RCC 7860 (cell line): ENCODE measurements at regions not wholly inside any gene's neighbourhood (a gene's known extent, or its start where the extent isn't known, plus 50 kb on each side); places are given as distances from the start of the nearest gene placed in this dataset.
A peak's percentile ranks its signal among the peaks of the same experiment; 100 is the strongest.
"Not testable (repeated sequence)": the region's sequence is repeated elsewhere in the genome, so short reads cannot be mapped to it uniquely, and the experiment has no call there.

ENCODE experiments used
- DNase-seq: peaks from one replicate; pipeline ENCODE4 v3.0.0-alpha.2; 2015; ENCODE audit warnings: low spot score
- FAIRE-seq: peaks from 2 replicates; lab custom pipeline; 2012; peaks lifted over from hg19 to GRCh38; lab: Jason Lieb, UNC

DNA sequence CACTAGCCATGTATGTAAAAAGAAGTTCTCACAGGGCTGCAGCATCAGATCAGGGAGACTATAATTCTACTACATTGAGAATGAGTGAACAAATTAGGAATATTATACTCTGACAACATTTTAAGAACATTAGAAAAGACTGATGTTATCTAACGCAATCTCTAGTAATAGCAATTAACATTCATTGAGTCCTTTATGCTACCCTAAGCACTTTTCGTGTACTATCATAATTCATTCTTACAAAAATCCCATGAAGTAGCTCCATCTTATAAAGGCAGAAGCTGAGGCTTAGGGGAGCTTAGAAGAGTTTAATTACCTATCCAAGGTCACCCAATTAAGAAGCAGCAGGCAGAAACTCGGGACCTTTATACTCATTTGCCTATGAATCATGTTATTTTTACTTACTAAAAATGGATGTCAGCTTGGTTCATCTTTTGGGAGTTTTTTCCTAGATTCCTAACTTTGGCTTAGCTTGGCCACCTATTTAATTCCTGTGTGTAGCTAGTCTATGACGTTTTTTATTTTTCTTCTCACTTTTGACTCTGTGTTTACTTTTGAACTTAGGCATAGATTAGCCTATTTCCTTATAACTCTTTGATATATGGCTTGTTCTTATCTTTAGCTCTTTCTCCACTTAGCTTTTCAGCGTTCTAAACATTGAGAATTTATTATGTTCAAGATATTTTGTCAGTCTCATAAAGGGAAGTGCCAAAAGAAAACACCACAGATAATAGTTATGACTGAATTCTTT is 333.5 kb upstream of the DCN start:
- DNase-seq, result no peak
- no peak for FAIRE-seq

DNA sequence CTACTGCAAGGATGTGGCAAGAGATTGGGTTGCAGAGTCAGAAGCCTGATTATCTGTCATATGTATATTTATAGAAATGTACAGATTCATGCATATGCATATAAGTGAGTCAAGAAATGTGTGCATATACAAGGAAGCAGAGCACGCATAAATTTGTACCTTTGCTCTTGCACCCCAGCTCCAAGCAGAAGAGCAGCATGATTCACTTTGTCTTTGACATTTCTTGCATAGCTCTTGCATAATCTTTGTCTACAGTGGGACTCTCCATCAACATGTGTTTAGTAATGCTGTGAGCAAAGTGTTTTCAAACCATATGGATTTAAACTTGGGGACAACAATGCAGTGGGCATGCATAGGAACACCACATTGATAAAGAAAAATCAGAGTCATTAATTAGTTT is 330.7 kb upstream of the DCN start:
- FAIRE-seq (no peak), DNase-seq (no peak)

DNA sequence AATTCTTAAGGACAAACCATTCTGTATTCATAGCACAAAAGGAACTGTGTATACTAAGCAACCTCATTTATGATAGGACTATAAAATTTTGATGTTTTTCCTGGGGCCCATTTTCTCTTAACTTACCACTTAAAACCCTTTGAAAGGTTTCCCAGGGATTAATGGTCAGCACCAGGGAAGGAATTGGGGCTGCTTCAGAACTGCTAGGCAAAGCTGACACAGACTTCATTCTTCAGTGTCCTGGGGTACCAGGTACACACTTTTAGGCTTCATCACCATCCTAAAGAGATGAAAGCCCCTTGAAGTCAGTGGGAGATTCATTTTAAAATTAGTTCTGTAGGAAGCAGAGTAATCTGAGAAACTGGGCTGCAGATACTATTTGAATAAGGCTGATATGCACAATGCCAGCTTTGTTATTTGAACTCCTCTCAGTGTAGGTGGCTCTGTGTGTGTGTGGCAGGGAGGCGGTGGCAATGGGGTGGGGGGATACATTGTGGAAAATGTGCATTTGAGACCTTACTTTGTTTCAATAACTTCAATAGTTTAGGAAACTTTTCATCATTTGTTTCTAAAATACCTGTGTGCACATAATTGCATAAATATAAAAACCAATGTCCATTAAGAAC is 329.3 kb upstream of the DCN start:
- FAIRE-seq (no peak), DNase-seq (no peak)

DNA sequence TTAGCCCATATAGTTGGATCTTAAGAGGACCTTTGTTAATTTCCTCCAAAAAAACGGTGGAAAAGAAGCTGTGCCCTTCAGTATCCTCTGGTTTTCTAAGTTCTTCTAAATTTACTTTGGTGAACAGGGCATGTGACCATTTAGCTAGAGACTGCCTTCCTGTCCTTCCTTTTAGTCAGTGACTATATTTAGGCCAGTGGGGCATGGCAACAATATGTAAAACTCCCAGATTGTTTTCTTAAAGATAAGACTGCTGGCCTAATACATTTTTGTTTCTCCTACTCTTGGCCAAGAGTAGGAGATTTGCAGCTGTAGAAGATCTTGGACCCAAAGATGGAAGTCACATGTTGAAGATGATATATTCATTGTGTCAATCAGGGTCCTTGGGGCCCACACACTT is 325.1 kb upstream of the DCN start:
- DNase-seq, result no peak
- FAIRE-seq, result no peak

DNA sequence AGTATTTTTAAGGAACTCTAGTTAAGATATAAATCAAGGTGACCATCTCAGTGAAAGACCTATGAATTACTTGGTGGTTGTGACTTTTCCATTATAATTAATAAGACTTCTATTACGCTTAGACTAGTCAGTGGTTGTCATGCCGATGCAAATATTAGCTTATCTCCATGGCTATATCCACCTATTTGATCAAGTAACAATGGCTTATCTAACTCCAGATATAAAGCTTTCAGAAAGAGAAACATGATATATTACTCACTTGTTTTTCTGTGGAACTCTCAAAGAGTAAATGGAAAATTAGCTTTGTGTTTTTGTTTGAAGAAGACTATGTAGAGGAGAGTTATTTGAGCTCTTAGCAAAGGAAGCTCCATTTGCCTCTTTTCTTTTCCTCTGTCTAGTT is 323.8 kb upstream of the DCN start:
- FAIRE-seq, result no peak
- no peak for DNase-seq

DNA sequence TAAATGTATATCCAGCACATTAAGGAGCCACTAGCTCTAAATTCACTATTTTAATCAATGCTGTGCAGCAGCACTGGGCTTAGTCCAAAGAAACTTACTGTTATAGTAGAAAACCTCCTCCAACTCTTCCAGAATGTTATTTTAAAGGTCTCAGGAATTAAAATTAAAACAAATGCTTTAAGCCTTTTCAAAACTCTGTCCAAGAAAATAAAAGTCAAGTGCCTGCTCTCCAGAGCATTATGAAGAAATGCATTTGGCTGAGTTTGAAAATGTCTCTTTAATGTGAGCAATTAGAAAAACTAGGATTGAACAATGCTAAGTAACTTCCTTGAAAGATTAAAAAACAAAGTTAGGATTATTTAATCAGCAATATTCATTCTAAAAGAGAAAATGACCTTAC is 322.4 kb upstream of the DCN start:
- FAIRE-seq (no peak), DNase-seq (no peak)

DNA sequence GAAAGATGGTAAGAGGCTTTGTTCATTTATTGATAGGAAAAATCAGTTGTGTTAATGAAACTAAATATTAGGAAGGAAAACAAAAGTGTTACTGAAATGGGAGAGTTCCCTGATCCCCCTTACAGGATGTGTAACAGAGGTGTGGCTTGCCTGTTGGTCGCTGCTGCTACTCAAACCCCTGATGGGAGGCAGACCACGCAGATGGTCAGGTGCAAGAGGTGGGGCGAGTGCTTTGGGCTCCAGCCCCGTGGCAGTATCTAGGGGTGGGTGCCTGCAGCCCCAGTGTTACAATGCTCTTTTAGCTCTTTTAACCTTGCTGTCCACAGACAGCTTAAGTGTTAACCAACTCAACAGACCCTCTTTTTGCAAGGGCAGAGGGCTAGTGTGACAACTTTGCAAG is 319.6 kb upstream of the DCN start:
- FAIRE-seq (no peak), DNase-seq (no peak)

DNA sequence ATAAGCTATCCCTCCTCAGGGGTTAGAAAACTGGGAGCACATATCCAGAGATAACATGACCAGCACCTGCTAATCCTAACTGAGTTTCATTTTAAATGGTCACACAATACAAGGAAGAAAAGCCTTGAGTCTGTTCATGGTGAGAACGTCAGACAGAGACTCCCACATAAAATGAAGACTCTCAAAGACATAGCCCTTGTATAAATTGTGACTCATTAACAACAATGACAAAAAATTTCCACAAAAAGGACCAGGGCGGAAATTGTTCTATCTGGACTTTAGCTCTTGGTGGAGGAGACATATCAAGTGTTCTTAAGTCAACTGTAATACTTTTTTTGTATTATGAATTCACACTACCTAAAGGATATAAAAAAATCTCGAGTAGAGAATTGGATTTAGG is 313.7 kb upstream of the DCN start:
- no peak for FAIRE-seq
- DNase-seq, result no peak

DNA sequence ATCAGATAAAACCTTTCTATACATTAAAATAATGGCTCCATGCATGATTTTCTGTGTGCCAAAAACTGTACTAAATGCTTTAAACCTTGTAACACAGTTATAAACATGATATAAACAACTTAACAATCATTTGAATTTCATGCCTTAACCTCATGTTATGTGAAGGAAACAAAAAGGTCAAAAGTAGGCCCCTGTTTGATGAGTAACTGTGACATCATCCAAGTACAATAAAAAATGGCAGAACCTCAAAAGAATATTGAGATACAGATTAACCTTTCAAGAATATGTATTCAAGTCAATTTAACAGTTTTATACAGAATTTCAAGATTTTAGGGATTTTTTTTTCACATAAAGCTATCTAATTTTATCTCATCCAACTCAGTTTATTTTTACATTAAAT is 310.7 kb upstream of the DCN start:
- FAIRE-seq, result no peak
- DNase-seq, result no peak

DNA sequence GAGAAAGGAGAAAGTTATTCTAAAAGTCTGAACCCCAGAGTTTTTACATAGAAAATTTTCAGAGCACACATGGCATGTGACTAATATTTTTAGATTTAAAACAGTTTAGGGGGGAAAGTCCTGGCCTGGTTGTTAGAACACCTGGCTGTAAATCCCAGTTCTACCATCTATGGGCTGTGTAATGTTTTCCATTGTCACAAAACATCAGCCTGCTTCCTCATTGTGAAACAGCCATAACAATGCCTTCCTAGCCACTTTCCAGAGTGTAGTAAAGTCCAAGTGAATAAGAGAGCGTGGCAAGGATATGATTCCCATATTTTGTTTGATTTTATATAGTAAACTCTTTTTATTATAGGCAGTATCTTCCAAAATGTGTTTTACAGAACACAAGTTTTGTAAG is 310.0 kb upstream of the DCN start:
- no peak for FAIRE-seq
- DNase-seq, result no peak

DNA sequence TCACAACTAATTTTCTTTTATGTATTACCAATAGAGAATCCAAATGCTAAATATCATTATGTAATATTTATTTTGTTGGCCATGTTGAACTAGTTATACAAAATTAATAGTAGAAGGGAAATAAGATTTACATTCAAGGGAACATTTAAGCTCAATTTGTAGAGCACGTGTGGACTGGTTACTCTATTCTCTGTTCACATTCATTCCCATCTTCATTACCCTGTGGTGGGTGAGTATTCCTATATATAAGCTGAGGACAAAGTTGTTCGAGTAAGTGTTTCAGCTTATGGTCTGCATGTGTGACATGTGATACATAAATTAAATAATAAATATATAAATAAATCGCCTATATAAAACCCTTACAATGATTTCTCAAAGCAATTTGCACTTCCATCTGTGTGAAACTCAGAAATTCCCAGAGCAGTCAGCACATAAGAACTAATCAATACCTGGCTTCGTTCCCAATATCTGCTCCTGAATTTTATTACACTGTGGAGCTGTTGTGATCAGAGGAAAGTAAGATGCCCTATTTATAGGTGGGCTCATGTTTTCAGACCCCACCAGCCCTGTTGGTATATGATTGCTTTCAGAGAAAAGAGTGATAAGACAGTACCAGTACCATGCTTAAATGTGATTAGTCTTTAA is 308.2 kb upstream of the DCN start:
- FAIRE-seq, result no peak
- DNase-seq, result no peak

DNA sequence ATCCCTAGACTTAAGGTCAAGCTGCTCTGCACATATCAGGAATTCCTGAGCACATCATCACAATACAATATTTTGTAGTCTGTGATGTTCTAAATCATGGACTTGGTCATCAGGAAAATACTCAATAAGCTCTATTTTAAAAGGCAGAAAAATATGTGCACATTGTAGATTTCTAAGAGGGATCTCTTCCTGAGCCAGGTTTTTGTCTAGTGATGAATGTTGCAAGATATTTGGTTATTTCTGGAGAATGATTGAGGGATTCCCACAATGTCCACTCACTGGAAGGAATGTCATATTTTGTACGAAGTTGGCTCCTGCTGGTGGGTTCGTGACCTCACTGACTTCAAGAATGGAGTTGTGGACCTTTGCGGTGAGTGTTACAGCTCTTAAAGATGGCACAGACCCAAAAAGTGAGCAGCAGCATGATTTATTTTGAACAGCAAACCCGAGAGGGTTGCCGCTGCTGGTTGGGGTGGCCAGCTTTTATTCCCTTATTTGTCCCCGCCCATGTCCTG is 300.9 kb upstream of the DCN start:
- FAIRE-seq, result no peak

DNA sequence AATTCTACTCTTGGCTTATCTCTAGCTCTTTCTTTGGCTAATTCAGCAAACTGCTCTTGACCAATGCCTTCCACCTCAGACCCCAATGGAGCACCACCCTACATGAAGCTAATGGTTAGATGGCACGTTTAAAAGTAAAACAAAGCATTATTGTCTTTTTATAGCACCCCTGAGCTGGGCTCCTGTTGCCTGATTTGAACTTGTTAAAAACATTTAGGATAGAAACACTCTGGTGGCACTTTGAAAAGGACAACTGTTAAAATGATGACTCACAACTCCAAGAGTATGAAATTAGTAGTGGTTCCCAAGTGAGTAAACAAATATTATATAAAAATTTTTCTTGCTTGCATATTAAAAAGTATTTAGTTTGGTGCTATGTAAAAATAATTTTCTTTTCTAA is 299.6 kb upstream of the DCN start:
- DNase-seq (no peak), FAIRE-seq (no peak)

More for the DNA sequence above, 300.9 kb upstream of the DCN start:
- DNase-seq, result peak; percentile 27

DNA sequence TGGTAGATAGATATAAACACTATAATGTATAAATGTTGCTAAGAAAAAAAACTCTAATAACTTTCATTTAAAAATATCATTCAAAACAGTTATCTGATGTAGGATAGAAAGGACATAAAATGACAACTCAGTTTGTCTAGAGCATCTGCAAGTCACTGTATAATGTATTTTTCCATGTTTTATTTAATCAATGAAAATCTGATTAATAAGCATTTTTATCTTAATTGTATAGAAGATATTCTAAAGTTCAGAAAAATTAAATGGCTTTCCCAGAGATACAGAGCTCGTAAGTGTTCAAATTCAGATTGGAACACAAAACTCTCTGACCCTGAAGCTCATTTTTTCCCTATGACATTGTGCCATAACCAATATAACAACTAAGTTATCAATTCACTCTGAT is 295.9 kb upstream of the DCN start:
- DNase-seq (no peak), FAIRE-seq (no peak)

DNA sequence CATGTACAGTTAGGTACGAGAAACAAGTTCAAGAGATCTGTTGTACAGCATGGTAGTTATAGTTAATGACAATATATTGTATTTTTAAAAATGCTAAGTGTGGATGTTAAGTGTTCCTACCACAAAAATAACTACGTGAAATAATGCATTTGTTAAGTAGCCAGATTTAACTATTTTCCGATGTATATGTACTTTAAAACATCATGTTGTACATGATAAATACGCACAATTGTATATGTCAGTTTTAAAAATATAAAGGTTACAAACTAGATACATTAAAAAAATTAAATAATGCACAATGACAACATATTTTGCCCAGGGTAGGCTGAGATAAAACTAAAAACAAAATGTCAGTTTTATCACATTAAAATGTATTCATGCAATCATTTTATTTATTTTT is 285.1 kb upstream of the DCN start:
- DNase-seq (no peak), FAIRE-seq (no peak)

DNA sequence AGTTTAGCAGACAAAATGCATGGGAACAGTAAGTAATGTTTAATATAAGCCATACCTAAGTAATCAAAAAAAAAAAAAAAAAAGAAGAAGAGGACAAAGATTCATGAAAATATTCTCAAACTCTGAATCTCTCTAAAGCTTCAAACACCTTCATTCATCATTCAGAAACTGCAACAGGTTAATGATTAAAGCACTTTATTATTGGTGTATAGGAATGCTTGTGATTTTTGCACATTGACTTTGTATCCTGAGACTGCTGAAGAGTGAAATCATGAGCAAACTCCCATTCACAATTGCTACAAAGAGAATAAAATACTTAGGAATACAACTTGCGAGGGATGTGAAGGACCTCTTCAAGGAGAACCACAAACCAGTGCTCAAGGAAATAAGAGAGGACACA is 278.4 kb upstream of the DCN start:
- no peak for FAIRE-seq
- no peak for DNase-seq

DNA sequence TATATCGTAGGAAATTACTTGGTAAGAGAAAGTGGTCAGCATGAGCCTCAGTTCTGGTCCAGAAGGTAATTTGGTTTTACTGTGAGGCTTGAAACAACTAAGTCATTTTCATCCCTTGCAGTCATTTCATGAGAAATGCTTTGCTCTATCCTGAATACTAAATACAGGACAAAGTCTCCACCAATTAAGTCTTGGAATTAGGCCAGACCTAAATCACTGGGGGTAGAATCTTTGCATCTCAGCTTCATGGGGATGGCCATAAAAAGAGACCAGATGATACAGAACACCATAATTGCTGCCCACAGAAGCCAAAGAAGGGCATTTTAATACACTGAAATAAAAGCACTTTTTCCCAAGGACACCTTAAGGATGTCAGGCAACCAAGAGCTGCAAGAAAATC is 277.9 kb upstream of the DCN start:
- no peak for DNase-seq
- no peak for FAIRE-seq

DNA sequence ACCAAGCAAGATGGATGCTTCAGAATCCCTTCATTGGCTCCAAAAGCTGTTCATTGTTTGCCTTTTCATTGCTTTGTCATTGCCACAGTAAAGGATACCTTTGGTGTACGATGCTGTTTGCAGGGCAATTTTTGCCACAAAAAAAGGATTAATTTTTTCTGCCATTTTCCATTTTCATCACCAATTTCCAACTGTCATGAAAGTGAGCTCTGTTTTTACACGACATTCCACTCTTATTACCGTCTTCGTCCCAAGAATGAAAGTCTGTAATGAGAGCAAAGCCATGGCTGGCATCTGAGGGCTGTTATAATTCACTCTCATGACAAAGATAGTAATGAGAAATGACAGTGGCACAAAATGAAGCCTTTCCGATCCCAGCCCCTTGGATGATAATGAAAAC is 272.7 kb upstream of the DCN start:
- FAIRE-seq (no peak), DNase-seq (no peak)

DNA sequence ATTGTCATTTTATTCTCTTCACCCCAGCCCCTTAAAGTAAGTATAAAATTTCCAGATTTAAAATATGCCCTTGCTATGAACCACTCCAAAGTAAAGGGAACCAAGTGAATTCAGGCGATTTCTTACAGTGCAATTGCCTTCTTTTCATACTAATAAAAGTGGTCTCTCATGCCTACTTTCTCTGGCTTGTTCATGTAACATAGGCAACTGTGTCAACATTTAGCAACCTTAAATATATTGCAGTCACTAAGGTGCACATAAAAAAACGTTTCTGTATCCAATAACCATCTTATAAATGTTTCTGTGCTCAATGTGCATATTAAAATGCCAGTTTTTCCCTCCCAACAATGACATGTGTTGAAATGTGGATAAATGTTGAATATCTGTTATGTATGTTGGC is 271.6 kb upstream of the DCN start:
- FAIRE-seq, result no peak
- DNase-seq, result no peak

DNA sequence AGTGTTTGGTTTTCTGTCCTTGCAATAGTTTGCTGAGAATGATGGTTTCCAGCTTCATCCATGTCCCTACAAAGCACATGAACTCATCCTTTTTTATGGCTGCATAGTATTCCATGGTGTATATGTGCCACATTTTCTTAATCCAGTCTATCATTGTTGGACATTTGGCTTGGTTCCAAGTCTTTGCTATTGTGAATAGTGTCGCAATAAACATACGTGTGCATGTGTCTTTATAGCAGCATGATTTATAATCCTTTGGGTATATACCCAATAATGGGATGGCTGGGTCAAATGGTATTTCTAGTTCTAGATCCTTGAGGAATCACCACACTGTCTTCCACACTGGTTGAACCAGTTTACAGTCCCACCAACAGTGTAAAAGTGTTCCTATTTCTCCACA is 269.8 kb upstream of the DCN start:
- DNase-seq, FAIRE-seq: not testable (repeated sequence)

DNA sequence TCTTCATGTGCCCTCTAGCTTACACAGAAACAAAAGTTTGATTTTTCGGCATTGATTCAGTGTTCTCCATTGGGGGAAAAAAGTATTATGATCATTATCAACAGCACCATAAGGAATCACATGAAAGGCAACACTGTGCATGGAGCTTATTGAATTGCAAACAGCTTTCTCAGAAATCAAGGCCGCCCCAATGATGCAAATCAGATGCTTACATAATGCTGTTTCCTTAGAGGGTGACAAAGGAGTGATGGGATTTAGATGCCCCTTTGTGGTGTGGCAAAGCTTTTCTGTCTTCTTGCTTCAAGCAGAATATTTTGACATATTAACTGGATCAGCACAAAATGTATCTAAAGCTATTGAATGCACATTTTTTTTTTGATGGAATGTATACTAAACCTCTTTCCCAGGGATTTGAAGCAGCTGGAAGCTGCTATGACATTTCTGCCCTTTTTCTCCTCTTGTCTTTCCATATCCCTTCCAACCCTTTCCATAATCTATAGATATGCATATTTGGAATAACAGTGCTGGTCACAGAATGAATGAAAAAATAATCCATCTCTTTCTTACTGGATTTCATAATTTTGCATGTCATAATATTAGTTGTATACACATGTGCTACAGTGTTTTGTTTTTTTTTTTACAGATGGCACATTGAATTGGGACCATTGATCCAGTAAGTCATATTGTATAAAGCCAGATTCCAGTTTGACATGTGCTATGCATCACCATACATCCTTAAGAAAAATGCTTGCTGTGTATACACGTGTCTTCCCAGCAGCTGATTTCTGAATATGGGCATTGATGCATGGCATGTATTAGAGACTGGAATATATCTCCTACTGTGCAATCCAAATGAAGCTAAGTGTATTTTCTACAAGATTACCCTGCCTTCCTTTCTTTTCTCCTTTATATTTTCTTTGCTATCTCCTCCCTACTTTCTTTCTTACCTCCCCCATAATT is 259.7 kb upstream of the DCN start:
- no peak for FAIRE-seq
- DNase-seq, result no peak
